Smooth muscle cell (in vitro differentiated cells): ENCODE measurements at regions not wholly inside any gene's neighbourhood (a gene's known extent, or its start where the extent isn't known, plus 50 kb on each side); places are given as distances from the start of the nearest gene placed in this dataset.

Experiments
- DNase-seq: peaks from one replicate; lab custom pipeline; 2025; ENCODE audit not compliant: unreplicated experiment; lab: John Stamatoyannopoulos, UW
- H2AFZ ChIP-seq: fragments of 200-600 bp; sonication (generic); 2 replicates; pipeline ENCODE4 v1.6.0; 2016; ENCODE audit warnings: antibody characterized with exemption, low read depth, mild to moderate bottlenecking
- H3F3A ChIP-seq: fragments of 200-600 bp; sonication (generic); 2 replicates; pipeline ENCODE4 v1.6.0; 2017; ENCODE audit warnings: antibody characterized with exemption, low read depth
- H3K27ac ChIP-seq: fragments of 200-600 bp; sonication (generic); 2 replicates; pipeline ENCODE4 v1.5.1; 2016; ENCODE audit warnings: low read depth, mild to moderate bottlenecking
- H3K27me3 ChIP-seq: fragments of 200-600 bp; sonication (generic); 2 replicates; pipeline ENCODE4 v1.6.1; 2016; ENCODE audit warnings: low read depth, mild to moderate bottlenecking
- H3K36me3 ChIP-seq: fragments of 200-600 bp; sonication (generic); 2 replicates; pipeline ENCODE4 v1.5.1; 2016; ENCODE audit warnings: low read depth
- H3K4me1 ChIP-seq: fragments of 200-600 bp; sonication (generic); 2 replicates; pipeline ENCODE4 v1.5.1; 2016; ENCODE audit warnings: low read depth
- H3K4me2 ChIP-seq: fragments of 200-600 bp; sonication (generic); 2 replicates; pipeline ENCODE4 v1.6.0; 2016; ENCODE audit warnings: mild to moderate bottlenecking
- H3K4me3 ChIP-seq: fragments of 200-600 bp; sonication (generic); 2 replicates; pipeline ENCODE4 v1.5.1; 2016; ENCODE audit warnings: mild to moderate bottlenecking
- H3K79me2 ChIP-seq: fragments of 200-600 bp; sonication (generic); 2 replicates; pipeline ENCODE4 v1.6.0; 2016; ENCODE audit warnings: low read depth, mild to moderate bottlenecking
- H3K9ac ChIP-seq: fragments of 200-600 bp; sonication (generic); 2 replicates; pipeline ENCODE4 v1.6.0; 2016; ENCODE audit warnings: low read depth
- H3K9me3 ChIP-seq: fragments of 200-600 bp; sonication (generic); replicated peaks from 2 replicates; pipeline ENCODE4 v1.5.1; 2016; ENCODE audit warnings: low read depth
- H4K20me1 ChIP-seq: fragments of 200-600 bp; sonication (generic); 2 replicates; pipeline ENCODE4 v1.6.0; 2016; ENCODE audit warnings: low read depth
- CTCF ChIP-seq: fragments of 200-600 bp; sonication (generic); IDR thresholded peaks from 2 replicates; pipeline ENCODE4 v1.5.1; 2017; ENCODE audit warnings: borderline replicate concordance, mild to moderate bottlenecking, antibody characterized with exemption; ENCODE audit not compliant: insufficient read depth, poor library complexity, severe bottlenecking
- WGBS: methylation state at CpG from one replicate; pipeline ENCODE4 v1.1.7; 2016; ENCODE audit warnings: low lambda C conversion rate; 5-methylcytosine and 5-hydroxymethylcytosine counted together

- WGBS: 33% methylated on average over 3 of the region's 3 CpGs
- H3K9me3 ChIP-seq: no peaks in the 10 kb centered on the region
- no peak overlapping the region for H2AFZ ChIP-seq
- H3K4me2 ChIP-seq: no peak overlapping the region
- DNase-seq: no peak
- H4K20me1 ChIP-seq: no peaks in the 10 kb centered on the region
- no peaks in the 10 kb centered on the region for H3K79me2 ChIP-seq
- H3K9ac ChIP-seq: no peak overlapping the region
- H3K27me3 ChIP-seq: no peaks in the 10 kb centered on the region
- no peaks in the 10 kb centered on the region for H3K36me3 ChIP-seq
- H3K4me3 ChIP-seq: no peak overlapping the region
- H3K27ac ChIP-seq: no peak overlapping the region
- TF ChIP-seq CTCF: no peak
- H3K4me1 ChIP-seq: no peaks in the 10 kb centered on the region
- no peaks in the 10 kb centered on the region for H3F3A ChIP-seq
Observed at GRCh38 chr12:48286665-48287064, 64.1 kb downstream of the ZNF641 start.

- Histone ChIP-seq H3K4me2 (no peak overlapping the region), H3K27ac (no peak overlapping the region), H3K9ac (no peak overlapping the region), H3K4me3 (no peak overlapping the region), H3K4me1 (no peaks in the 10 kb centered on the region), H3K79me2 (no peaks in the 10 kb centered on the region), H4K20me1 (no peaks in the 10 kb centered on the region), H3F3A (no peaks in the 10 kb centered on the region), H2AFZ (no peak overlapping the region), H3K36me3 (no peaks in the 10 kb centered on the region), H3K9me3 (no peaks in the 10 kb centered on the region), H3K27me3 (no peaks in the 10 kb centered on the region)
- no peak for DNase-seq
- TF ChIP-seq CTCF: no peak
- WGBS: 91% methylated on average over 2 of the region's 2 CpGs
Observed at GRCh38 chr12:48285751-48286650, 64.7 kb downstream of the ZNF641 start.

GRCh38 chr12:48281811-48282210 lies 68.9 kb downstream of the ZNF641 start:
- no peaks in the 10 kb centered on the region for H3F3A ChIP-seq
- no peaks in the 10 kb centered on the region for H3K36me3 ChIP-seq
- H3K79me2 ChIP-seq: no peaks in the 10 kb centered on the region
- no peaks in the 10 kb centered on the region for H4K20me1 ChIP-seq
- no peak for DNase-seq
- no peak overlapping the region for H3K27ac ChIP-seq
- H3K27me3 ChIP-seq: no peaks in the 10 kb centered on the region
- TF ChIP-seq CTCF: no peak
- H2AFZ ChIP-seq: no peak overlapping the region
- H3K9ac ChIP-seq: no peak overlapping the region
- no peak overlapping the region for H3K4me3 ChIP-seq
- peaks cover 3% of the 10 kb centered on the region for H3K4me1 ChIP-seq
- H3K9me3 ChIP-seq: no peaks in the 10 kb centered on the region
- 0% methylated on average over 1 of the region's 1 CpG for WGBS
- no peak overlapping the region for H3K4me2 ChIP-seq

GRCh38 chr12:48280572-48280971 lies 70.1 kb downstream of the ZNF641 start:
- no peak overlapping the region for H3K27ac ChIP-seq
- H3K4me2 ChIP-seq: no peak overlapping the region
- 52% methylated on average over 5 of the region's 5 CpGs for WGBS
- no peaks in the 10 kb centered on the region for H3K9me3 ChIP-seq
- no peak for TF ChIP-seq CTCF
- H3K79me2 ChIP-seq: no peaks in the 10 kb centered on the region
- H2AFZ ChIP-seq: no peak overlapping the region
- H4K20me1 ChIP-seq: no peaks in the 10 kb centered on the region
- no peak overlapping the region for H3K9ac ChIP-seq
- H3K4me1 ChIP-seq: peaks cover 3% of the 10 kb centered on the region
- DNase-seq: no peak
- H3K4me3 ChIP-seq: no peak overlapping the region
- peaks cover 3% of the 10 kb centered on the region for H3K36me3 ChIP-seq
- no peaks in the 10 kb centered on the region for H3F3A ChIP-seq
- no peaks in the 10 kb centered on the region for H3K27me3 ChIP-seq
